ENCODE measurements at regions not wholly inside any gene's neighbourhood (a gene's known extent, or its start where the extent isn't known, plus 50 kb on each side); places are given as distances from the start of the nearest gene placed in this dataset.
A peak's percentile ranks its signal among the peaks of the same experiment; 100 is the strongest.

GRCh38 chr3:94968519-94968918 is 905.7 kb downstream of the NSUN3 start:
- H3K36me3 ChIP-seq (replicated peaks in 1 of 2; ENCODE audit: insufficient read depth in 1 of 2, low read depth in 2 of 2) = no peaks in the 10 kb centered on the region
- H3K27ac ChIP-seq = no peak overlapping the region
- no peaks in the 10 kb centered on the region for H3K27me3 ChIP-seq
- ATAC-seq (no peak), DNase-seq (no peak)
- H3K4me1 ChIP-seq = no peaks in the 10 kb centered on the region
- intact Hi-C loops (cut with DNase I) = no loop called here
- H3K4me3 ChIP-seq = no peak overlapping the region
- TF ChIP-seq, protein P1, sequence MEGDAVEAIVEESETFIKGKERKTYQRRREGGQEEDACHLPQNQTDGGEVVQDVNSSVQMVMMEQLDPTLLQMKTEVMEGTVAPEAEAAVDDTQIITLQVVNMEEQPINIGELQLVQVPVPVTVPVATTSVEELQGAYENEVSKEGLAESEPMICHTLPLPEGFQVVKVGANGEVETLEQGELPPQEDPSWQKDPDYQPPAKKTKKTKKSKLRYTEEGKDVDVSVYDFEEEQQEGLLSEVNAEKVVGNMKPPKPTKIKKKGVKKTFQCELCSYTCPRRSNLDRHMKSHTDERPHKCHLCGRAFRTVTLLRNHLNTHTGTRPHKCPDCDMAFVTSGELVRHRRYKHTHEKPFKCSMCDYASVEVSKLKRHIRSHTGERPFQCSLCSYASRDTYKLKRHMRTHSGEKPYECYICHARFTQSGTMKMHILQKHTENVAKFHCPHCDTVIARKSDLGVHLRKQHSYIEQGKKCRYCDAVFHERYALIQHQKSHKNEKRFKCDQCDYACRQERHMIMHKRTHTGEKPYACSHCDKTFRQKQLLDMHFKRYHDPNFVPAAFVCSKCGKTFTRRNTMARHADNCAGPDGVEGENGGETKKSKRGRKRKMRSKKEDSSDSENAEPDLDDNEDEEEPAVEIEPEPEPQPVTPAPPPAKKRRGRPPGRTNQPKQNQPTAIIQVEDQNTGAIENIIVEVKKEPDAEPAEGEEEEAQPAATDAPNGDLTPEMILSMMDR (IDR thresholded peaks at IDR 0.05) = no peak
- no peaks in the 10 kb centered on the region for H3K9me3 ChIP-seq
- WGBS, 2 donors = 53 to 58% methylated on average over 1 of the region's 1 CpG

GRCh38 chr3:94972066-94972465 is 909.2 kb downstream of the NSUN3 start:
- no peaks in the 10 kb centered on the region for H3K36me3 ChIP-seq (replicated peaks in 1 of 2; ENCODE audit: insufficient read depth in 1 of 2, low read depth in 2 of 2)
- no peak for ATAC-seq
- no peaks in the 10 kb centered on the region for H3K4me1 ChIP-seq
- no peak overlapping the region for H3K4me3 ChIP-seq
- H3K27me3 ChIP-seq = no peaks in the 10 kb centered on the region
- no peak overlapping the region for H3K27ac ChIP-seq
- no peak for DNase-seq
- H3K9me3 ChIP-seq = no peaks in the 10 kb centered on the region
- intact Hi-C loops (cut with DNase I) = no loop called here
- 86 to 91% methylated on average over 1 of the region's 1 CpG for WGBS, 2 donors
- no peak for TF ChIP-seq POLR2A (IDR thresholded peaks at IDR 0.05)
- TF ChIP-seq, protein P1 (IDR thresholded peaks at IDR 0.05) = no peak

DNA sequence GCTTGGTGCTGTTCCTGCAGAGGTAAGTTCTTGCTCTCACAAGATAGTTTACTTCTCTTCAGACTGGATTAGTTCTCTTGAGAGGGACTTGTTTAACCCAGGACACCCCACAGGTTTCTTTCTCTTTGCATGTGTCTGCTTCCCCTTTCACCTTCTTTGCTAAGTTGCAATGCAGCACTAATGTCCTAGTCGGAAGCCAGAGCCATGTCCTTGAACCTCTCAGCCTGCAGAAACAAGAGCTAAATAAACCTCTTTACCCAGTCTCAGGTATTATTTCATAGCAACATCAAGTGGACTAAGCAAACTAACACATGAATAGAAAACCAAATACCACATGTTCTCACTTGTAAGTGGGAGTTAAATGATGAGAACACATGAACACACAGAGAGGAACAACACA is 915.2 kb downstream of the NSUN3 start:
- no peak overlapping the region for H3K27ac ChIP-seq
- H3K4me1 ChIP-seq = no peaks in the 10 kb centered on the region
- intact Hi-C loops (cut with DNase I) = no loop called here
- no peak for TF ChIP-seq POLR2A (IDR thresholded peaks at IDR 0.05)
- TF ChIP-seq, protein P1 (IDR thresholded peaks at IDR 0.05) = no peak
- WGBS, 2 donors = 33 to 64% methylated on average over 1 of the region's 1 CpG
- ATAC-seq = no peak
- H3K36me3 ChIP-seq (replicated peaks in 1 of 2; ENCODE audit: insufficient read depth in 1 of 2, low read depth in 2 of 2) = no peaks in the 10 kb centered on the region
- no peaks in the 10 kb centered on the region for H3K9me3 ChIP-seq
- H3K4me3 ChIP-seq = no peak overlapping the region
- no peak for DNase-seq
- H3K27me3 ChIP-seq = no peaks in the 10 kb centered on the region

DNA sequence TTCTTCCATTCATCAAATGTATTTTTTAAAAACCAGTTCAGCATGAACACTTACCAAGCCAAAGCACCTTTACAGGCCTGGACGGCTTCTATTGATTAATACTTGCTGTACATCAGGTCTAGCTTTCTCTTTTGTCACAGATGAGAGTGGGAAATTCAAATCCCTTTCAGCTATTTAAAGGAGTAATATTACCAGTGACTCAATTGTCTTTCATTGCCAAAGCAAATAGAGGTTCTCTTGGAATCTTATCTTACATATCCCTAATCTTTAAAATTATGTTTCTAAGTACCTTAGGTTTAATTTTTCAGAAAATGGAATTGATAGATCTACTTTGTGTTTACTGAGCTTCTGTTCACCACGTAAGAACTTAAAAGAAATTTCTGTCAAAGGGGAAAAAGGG is 922.9 kb downstream of the NSUN3 start:
- H3K9me3 ChIP-seq = no peaks in the 10 kb centered on the region
- H3K27ac ChIP-seq = no peak overlapping the region
- intact Hi-C loops (cut with DNase I) = no loop called here
- H3K36me3 ChIP-seq (replicated peaks in 1 of 2; ENCODE audit: insufficient read depth in 1 of 2, low read depth in 2 of 2) = no peaks in the 10 kb centered on the region
- ATAC-seq (no peak), DNase-seq (no peak)
- no peaks in the 10 kb centered on the region for H3K27me3 ChIP-seq
- WGBS, 2 donors = 38 to 51% methylated on average over 2 of the region's 2 CpGs
- no peaks in the 10 kb centered on the region for H3K4me1 ChIP-seq
- H3K4me3 ChIP-seq = no peak overlapping the region
- TF ChIP-seq, protein P1 (IDR thresholded peaks at IDR 0.05) = no peak

DNA sequence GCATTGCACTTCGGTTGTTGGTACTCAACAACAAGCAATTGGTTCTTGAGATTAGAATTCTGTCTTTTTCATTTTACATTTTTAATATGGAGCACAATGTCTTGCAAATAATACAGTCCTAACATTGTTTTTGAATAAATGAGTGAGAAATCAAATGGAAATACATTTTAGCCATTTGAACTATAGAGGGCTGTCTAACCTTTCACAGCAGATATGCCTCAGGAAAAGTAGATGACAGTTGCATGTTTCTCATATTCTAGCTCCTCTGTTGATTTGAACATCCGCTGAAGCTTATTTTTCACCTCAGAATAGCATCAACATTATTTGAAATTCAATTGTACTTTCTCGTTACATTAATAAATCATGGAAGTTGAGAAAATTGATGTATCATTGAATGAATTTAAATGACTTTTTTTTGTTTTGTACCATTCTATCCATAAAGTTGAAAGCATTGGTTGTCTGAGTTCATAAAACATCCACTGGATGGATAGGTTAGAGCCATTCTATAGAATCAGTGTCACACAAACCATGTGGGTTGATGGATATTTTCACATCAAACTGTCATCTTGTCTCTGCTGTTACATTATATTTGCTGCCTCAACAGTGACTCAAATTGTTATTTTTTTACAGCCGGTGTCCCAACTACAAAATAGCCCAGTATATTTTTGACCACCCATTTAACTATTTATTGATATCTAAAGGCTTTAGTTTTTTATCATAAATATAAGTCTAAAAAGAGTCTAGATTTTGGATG is 928.3 kb downstream of the NSUN3 start:
- Histone ChIP-seq H3K4me3 (no peak overlapping the region), H3K4me1 (no peaks in the 10 kb centered on the region), H3K36me3 (replicated peaks in 1 of 2; ENCODE audit: insufficient read depth in 1 of 2, low read depth in 2 of 2) (no peaks in the 10 kb centered on the region), H3K9me3 (no peaks in the 10 kb centered on the region), H3K27me3 (no peaks in the 10 kb centered on the region), H3K27ac (no peak overlapping the region)
- no peak for TF ChIP-seq POLR2A (IDR thresholded peaks at IDR 0.05)
- TF ChIP-seq, protein P1 (IDR thresholded peaks at IDR 0.05) = peak in 1 of 7 experiments; percentile 9
- ATAC-seq = no peak
- WGBS, 2 donors = 60% methylated on average over 4 of the region's 4 CpGs
- intact Hi-C loops (cut with DNase I) = no loop called here
- no peak for DNase-seq

All from body of pancreas (tissue), 4 donors.